HepG2 (cell line): ENCODE measurements at regions not wholly inside any gene's neighbourhood (a gene's known extent, or its start where the extent isn't known, plus 50 kb on each side); places are given as distances from the start of the nearest gene placed in this dataset.
A peak's percentile ranks its signal among the peaks of the same experiment; 100 is the strongest.

Experiments used
- ATAC-seq: fragments of 200-7000 bp; cut with Tn5 transposase; 3 replicates; pipeline ENCODE4 v1.9.1; 2020; ENCODE audit warnings: mild to moderate bottlenecking, moderate library complexity
- BruUV-seq: library from RNA; stranded (reverse); fragments of 400-500 nt; replicated peaks from 2 replicates; lab custom pipeline; 2021; lab: Mats Ljungman, UMichigan
- CTCF ChIA-PET: fragments of 300-600 bp; formaldehyde crosslinking; extraction: SDS; loops from one replicate; lab custom pipeline; 2021; ENCODE audit warnings: low total read pairs, inconsistent platforms, low intra/inter-chr PET ratio; lab: Yijun Ruan, JAX
- POLR2A ChIA-PET: fragments of 350-600 bp; sonication (Branson Sonifier 250); formaldehyde crosslinking; loops from one replicate; lab custom pipeline; 2020; ENCODE audit warnings: antibody characterized with exemption, inconsistent platforms; lab: Yijun Ruan, JAX
- DNase-seq: peaks from one replicate; pipeline ENCODE4 v3.0.0-alpha.2; 2015; ENCODE audit warnings: low spot score
- FAIRE-seq: peaks from 3 replicates; lab custom pipeline; 2011; peaks lifted over from hg19 to GRCh38; lab: Jason Lieb, UNC
- H2AFZ ChIP-seq: one replicate; pipeline ENCODE4 v1.6.1; 2011; ENCODE audit warnings: low read length, inconsistent platforms
- H3K27ac ChIP-seq: fragments of 300-600 bp; 3 replicates; pipeline ENCODE4 v1.8.0; 2011; ENCODE audit warnings: mixed run types, mild to moderate bottlenecking, mixed read lengths, low read length, inconsistent platforms; ENCODE audit not compliant: insufficient read depth; ENCODE audit errors: extremely low read length
- H3K27me3 ChIP-seq, 2 experiments: fragments of 200-600 bp in 1 of 2; 2 replicates in 1 of 2; 3 replicates in 1 of 2; pipeline versions ENCODE4 v1.6.0 to v1.8.0; 2011; ENCODE audit warnings: low read length in 2 of 2, mild to moderate bottlenecking in 2 of 2, moderate library complexity in 2 of 2, inconsistent platforms in 1 of 2; ENCODE audit not compliant: insufficient read depth in 2 of 2, control insufficient read depth in 1 of 2
- H3K36me3 ChIP-seq, 2 experiments: fragments of 200-600 bp in 1 of 2; replicated peaks in 1 of 2; 2 replicates in 1 of 2; 3 replicates in 1 of 2; pipeline versions ENCODE4 v1.5.1 to v1.8.0; 2011; ENCODE audit warnings: low read length in 2 of 2, inconsistent platforms in 1 of 2; ENCODE audit not compliant: insufficient read depth in 2 of 2, control insufficient read depth in 1 of 2
- H3K4me1 ChIP-seq: 2 replicates; pipeline ENCODE4 v1.5.1; 2012; ENCODE audit warnings: low read length, inconsistent platforms; ENCODE audit not compliant: insufficient read depth
- H3K4me2 ChIP-seq: 2 replicates; pipeline ENCODE4 v1.6.0; 2011; ENCODE audit warnings: low read depth, low read length, inconsistent platforms
- H3K4me3 ChIP-seq, 3 experiments: fragments of 200-600 bp in 1 of 3; sonication (generic), shearing (Covaris generic) in 1 of 3; replicated peaks in 1 of 3; 2 replicates each; pipeline ENCODE4 v1.5.1; 2011 to 2016; ENCODE audit warnings: low read length in 3 of 3, inconsistent platforms in 2 of 3, low read depth in 2 of 3, mild to moderate bottlenecking in 2 of 3, control low read depth in 1 of 3, mixed read lengths in 1 of 3; ENCODE audit not compliant: insufficient read depth in 1 of 3
- H3K79me2 ChIP-seq: one replicate; pipeline ENCODE4 v1.6.1; 2011; ENCODE audit warnings: low read length, inconsistent platforms; ENCODE audit not compliant: insufficient read depth
- H3K9ac ChIP-seq: 2 replicates; pipeline ENCODE4 v1.6.0; 2011; ENCODE audit warnings: mild to moderate bottlenecking, low read depth, low read length, inconsistent platforms; ENCODE audit not compliant: insufficient read depth
- H3K9me3 ChIP-seq: 2 replicates; pipeline ENCODE4 v1.5.1; 2012; ENCODE audit warnings: mild to moderate bottlenecking, low read length
- H4K20me1 ChIP-seq: 2 replicates; pipeline ENCODE4 v1.6.0; 2011; ENCODE audit warnings: inconsistent platforms, mild to moderate bottlenecking, low read length, moderate library complexity; ENCODE audit not compliant: insufficient read depth
- CREB1 ChIP-seq, 2 experiments: fragments of 450-650 bp in 1 of 2; IDR thresholded peaks; 2 replicates each; pipeline ENCODE4 v1.6.1; 2016 to 2017; ENCODE audit warnings: control low read depth in 1 of 2, mild to moderate bottlenecking in 1 of 2, missing compliant biosample characterization in 1 of 2, missing genetic modification characterization in 1 of 2
- HOXA7 ChIP-seq: sonication (generic); formaldehyde crosslinking; IDR thresholded peaks from 2 replicates; pipeline ENCODE4 v1.8.1; 2022; ENCODE audit warnings: mild to moderate bottlenecking, missing genetic modification reagents, moderate library complexity
- ISL2 ChIP-seq: sonication (generic); formaldehyde crosslinking; IDR thresholded peaks from 2 replicates; pipeline ENCODE4 v1.5.0; 2020; ENCODE audit warnings: missing genetic modification reagents
- JUNB ChIP-seq: sonication (generic); formaldehyde crosslinking; IDR thresholded peaks from 2 replicates; pipeline ENCODE4 v1.8.0; 2022; ENCODE audit warnings: missing genetic modification reagents, mild to moderate bottlenecking, borderline replicate concordance
- MYC ChIP-seq: sonication (generic); formaldehyde crosslinking; IDR thresholded peaks from 2 replicates; pipeline ENCODE4 v1.9.0; 2021; ENCODE audit warnings: missing genetic modification reagents, borderline replicate concordance
- SMC3 ChIP-seq: IDR thresholded peaks from 2 replicates; pipeline ENCODE4 v1.6.1; 2011; ENCODE audit warnings: low read length, improper control_type of control experiment
- STAG1 ChIP-seq: sonication (generic); formaldehyde crosslinking; IDR thresholded peaks from 2 replicates; pipeline ENCODE4 v1.4.0; 2020; ENCODE audit warnings: missing genetic modification reagents
- STAT5B ChIP-seq: sonication (generic); formaldehyde crosslinking; IDR thresholded peaks from 2 replicates; pipeline ENCODE4 v1.4.0; 2020; ENCODE audit warnings: missing genetic modification reagents
- ZBTB20 ChIP-seq: sonication (generic); formaldehyde crosslinking; IDR thresholded peaks from 2 replicates; pipeline ENCODE4 v1.8.1; 2023; ENCODE audit warnings: missing genetic modification reagents, low read depth, mild to moderate bottlenecking, borderline replicate concordance
- ZFP62 ChIP-seq: sonication (generic); formaldehyde crosslinking; IDR thresholded peaks from 2 replicates; pipeline ENCODE4 v1.4.0; 2020; ENCODE audit warnings: missing genetic modification reagents
- ZNF749 ChIP-seq: sonication (generic); formaldehyde crosslinking; IDR thresholded peaks from 2 replicates; pipeline ENCODE4 v1.8.0; 2022; ENCODE audit warnings: mild to moderate bottlenecking, missing genetic modification reagents, moderate library complexity, borderline replicate concordance
- ZNF790 ChIP-seq: sonication (generic); formaldehyde crosslinking; IDR thresholded peaks from 2 replicates; pipeline ENCODE4 v1.8.0; 2022; ENCODE audit warnings: missing genetic modification reagents, mild to moderate bottlenecking, borderline replicate concordance
- ZSCAN9 ChIP-seq: IDR thresholded peaks from 2 replicates; pipeline ENCODE4 v1.6.1; 2016; ENCODE audit warnings: borderline replicate concordance
- ZZZ3 ChIP-seq: sonication (generic); formaldehyde crosslinking; IDR thresholded peaks from 2 replicates; pipeline ENCODE4 v1.4.0; 2020; ENCODE audit warnings: missing genetic modification reagents, mild to moderate bottlenecking, borderline replicate concordance
- WGBS: methylation state at CpG from one replicate; pipeline ENCODE4 v1.1.6; 2017; ENCODE audit warnings: low lambda C conversion rate; 5-methylcytosine and 5-hydroxymethylcytosine counted together
- in situ Hi-C: cut with HindIII; loops from 2 replicates; pipeline ENCODE4 v1.10.0; 2017; ENCODE audit warnings: low pct_unique_long_range_greater_than_20kb; ENCODE audit not compliant: extremely low pct_ligation_motif_present
- intact Hi-C: fragments of 100-400 bp; cut with micrococcal nuclease; formaldehyde crosslinking; loops from one replicate; pipeline ENCODE4 v1.10.0; 2022; ENCODE audit not compliant: unreplicated experiment
- TF ChIP-seq, protein P1 (sequence below), 2 experiments: sonication (generic) in 1 of 2; formaldehyde crosslinking in 1 of 2; IDR thresholded peaks; 2 replicates each; pipeline versions ENCODE4 v1.6.1 to v1.9.0; 2014 to 2022; ENCODE audit warnings: antibody characterized with exemption in 1 of 2, borderline replicate concordance in 1 of 2, inconsistent platforms in 1 of 2, low read depth in 1 of 2, missing genetic modification reagents in 1 of 2
- TF ChIP-seq, protein P2 (sequence below): sonication (generic); formaldehyde crosslinking; IDR thresholded peaks from 2 replicates; pipeline ENCODE4 v1.5.0; 2020; ENCODE audit warnings: mild to moderate bottlenecking, missing genetic modification reagents, moderate library complexity

DNA sequence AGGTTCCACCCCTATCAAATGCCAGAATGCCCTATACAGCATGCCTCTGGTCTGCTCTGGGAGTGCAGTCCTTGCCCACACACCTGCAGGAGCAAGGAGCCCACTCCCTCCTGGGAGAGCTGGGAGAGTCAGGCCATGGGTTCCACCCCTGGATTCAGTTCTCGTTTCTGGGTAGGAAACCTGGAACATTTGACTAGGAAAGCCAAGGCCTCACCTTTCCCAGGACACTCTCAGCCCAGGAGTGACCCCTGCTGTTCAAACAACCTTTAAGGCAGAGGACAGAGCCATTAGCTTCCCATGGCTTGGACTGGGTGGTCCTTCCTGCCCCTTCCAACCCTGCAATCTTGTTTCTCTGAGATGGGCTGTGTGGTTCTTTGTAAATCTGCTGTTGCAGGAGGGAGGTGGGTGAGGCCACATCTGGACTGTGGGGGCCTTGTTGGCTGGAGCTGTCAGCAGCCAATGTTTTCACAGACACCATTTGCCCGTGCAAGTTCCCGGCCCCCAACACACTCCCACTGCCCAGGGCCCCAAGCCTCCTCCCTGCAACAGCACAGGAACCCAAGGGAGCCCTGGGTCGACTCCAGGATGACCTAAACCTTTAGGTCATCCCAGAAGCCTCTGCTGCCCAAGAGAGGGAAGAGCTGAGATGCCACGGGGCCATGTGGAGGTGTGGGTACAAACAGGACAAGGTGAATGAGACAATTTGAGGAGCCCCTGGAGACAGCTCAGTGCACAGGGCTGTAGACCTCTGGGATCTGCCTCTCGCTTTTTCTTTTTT is 104.4 kb downstream of the PJA1 start:
- in situ Hi-C loops (loop anchor here (10.0 kb wide), 1 partner anchor 236 kb away; the partner anchor contains the start of gene EFNB1), intact Hi-C loops (no loop called here)
- DNase-seq: peak; percentile 21
- Histone ChIP-seq H2AFZ (no peak overlapping the region), H3K36me3 (no peaks in the 10 kb centered on the region), H3K9me3 (no peaks in the 10 kb centered on the region), H3K27ac (no peak overlapping the region), H3K9ac (no peak overlapping the region), H3K4me2 (no peak overlapping the region), H4K20me1 (no peaks in the 10 kb centered on the region), H3K27me3 (no peaks in the 10 kb centered on the region), H3K4me1 (no peaks in the 10 kb centered on the region), H3K4me3 (no peak overlapping the region), H3K79me2 (no peaks in the 10 kb centered on the region)
- WGBS: no CpG with 5 or more reads among the region's 6 CpGs
- ChIA-PET POLR2A (no interaction called here), CTCF (interaction anchor here (1.1 kb wide), 1 partner anchor 233 kb away, joined by 4 read pairs; no protein-coding TSS in a partner anchor)
- peak; percentile 82 for ATAC-seq
- TF ChIP-seq HOXA7 (CRISPR knock-in tag): no peak
- TF ChIP-seq ISL2: no peak
- peak; percentile 75 for TF ChIP-seq STAG1
- TF ChIP-seq JUNB (CRISPR knock-in tag): no peak
- TF ChIP-seq CREB1 (IDR thresholded peaks at IDR 0.05): no peak
- no peak for TF ChIP-seq CREB1 (CRISPR knock-in tag; IDR thresholded peaks at IDR 0.05)
- no peak for TF ChIP-seq ZZZ3 (CRISPR knock-in tag)
- no peak for TF ChIP-seq ZBTB20
- TF ChIP-seq ZNF749 (CRISPR knock-in tag): no peak
- TF ChIP-seq ZSCAN9 (CRISPR knock-in tag): no peak
- TF ChIP-seq ZNF790 (CRISPR knock-in tag): no peak
- TF ChIP-seq SMC3: peak; percentile 53
- TF ChIP-seq ZFP62: no peak
- TF ChIP-seq, protein P1, sequence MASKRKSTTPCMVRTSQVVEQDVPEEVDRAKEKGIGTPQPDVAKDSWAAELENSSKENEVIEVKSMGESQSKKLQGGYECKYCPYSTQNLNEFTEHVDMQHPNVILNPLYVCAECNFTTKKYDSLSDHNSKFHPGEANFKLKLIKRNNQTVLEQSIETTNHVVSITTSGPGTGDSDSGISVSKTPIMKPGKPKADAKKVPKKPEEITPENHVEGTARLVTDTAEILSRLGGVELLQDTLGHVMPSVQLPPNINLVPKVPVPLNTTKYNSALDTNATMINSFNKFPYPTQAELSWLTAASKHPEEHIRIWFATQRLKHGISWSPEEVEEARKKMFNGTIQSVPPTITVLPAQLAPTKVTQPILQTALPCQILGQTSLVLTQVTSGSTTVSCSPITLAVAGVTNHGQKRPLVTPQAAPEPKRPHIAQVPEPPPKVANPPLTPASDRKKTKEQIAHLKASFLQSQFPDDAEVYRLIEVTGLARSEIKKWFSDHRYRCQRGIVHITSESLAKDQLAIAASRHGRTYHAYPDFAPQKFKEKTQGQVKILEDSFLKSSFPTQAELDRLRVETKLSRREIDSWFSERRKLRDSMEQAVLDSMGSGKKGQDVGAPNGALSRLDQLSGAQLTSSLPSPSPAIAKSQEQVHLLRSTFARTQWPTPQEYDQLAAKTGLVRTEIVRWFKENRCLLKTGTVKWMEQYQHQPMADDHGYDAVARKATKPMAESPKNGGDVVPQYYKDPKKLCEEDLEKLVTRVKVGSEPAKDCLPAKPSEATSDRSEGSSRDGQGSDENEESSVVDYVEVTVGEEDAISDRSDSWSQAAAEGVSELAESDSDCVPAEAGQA (IDR thresholded peaks at IDR 0.05; ENCODE audit: low read depth): no peak
- TF ChIP-seq, protein P1 (CRISPR knock-in tag; IDR thresholded peaks at IDR 0.05; ENCODE audit: borderline replicate concordance): no peak
- no peak for TF ChIP-seq STAT5B (CRISPR knock-in tag)
- TF ChIP-seq MYC (CRISPR knock-in tag): no peak
- TF ChIP-seq, protein P2, sequence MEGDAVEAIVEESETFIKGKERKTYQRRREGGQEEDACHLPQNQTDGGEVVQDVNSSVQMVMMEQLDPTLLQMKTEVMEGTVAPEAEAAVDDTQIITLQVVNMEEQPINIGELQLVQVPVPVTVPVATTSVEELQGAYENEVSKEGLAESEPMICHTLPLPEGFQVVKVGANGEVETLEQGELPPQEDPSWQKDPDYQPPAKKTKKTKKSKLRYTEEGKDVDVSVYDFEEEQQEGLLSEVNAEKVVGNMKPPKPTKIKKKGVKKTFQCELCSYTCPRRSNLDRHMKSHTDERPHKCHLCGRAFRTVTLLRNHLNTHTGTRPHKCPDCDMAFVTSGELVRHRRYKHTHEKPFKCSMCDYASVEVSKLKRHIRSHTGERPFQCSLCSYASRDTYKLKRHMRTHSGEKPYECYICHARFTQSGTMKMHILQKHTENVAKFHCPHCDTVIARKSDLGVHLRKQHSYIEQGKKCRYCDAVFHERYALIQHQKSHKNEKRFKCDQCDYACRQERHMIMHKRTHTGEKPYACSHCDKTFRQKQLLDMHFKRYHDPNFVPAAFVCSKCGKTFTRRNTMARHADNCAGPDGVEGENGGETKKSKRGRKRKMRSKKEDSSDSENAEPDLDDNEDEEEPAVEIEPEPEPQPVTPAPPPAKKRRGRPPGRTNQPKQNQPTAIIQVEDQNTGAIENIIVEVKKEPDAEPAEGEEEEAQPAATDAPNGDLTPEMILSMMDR (CRISPR knock-in tag): peak; percentile 63
- BruUV-seq: no TSS peak
- peak; percentile 40 for FAIRE-seq
